Skeletal muscle cell (primary cell): ENCODE measurements at regions not wholly inside any gene's neighbourhood (a gene's known extent, or its start where the extent isn't known, plus 50 kb on each side); places are given as distances from the start of the nearest gene placed in this dataset.
"Not testable (repeated sequence)": the region's sequence is repeated elsewhere in the genome, so short reads cannot be mapped to it uniquely, and the experiment has no call there.

Experiments
- DNase-seq: peaks from one replicate; pipeline ENCODE4 v3.0.0-alpha.2; 2010; ENCODE audit warnings: low read depth
- H3K4me3 ChIP-seq: 2 replicates; pipeline ENCODE4 v1.5.1; 2011; ENCODE audit warnings: low read depth, mild to moderate bottlenecking, control low read depth, low read length, moderate library complexity

DNA sequence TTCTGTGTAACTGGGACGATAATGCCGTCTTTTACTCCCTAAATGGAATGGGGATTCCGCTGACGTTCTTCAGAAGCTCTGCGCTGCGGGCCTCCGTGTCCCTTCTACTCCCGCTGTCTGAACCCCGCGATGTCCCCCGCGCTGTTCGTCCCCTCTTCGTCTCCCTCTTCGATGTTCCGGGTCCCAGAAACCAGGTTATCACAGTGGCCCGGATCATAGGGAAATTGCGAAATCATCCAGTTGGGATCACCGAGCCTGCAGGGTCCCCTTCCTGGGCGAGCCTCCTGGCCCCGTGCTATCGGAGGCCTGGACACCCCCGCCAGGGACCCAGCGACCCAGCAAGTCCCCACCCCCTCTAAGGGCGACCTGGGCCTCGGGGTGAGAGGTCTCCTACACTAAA lies 154.2 kb downstream of the PPIAL4G start:
- no peak overlapping the region for H3K4me3 ChIP-seq
- no peak for DNase-seq

- not testable (repeated sequence) for DNase-seq, H3K4me3 ChIP-seq
Measured at GRCh38 chr1:148325031-148325430, 158.1 kb downstream of the PPIAL4G start.

DNA sequence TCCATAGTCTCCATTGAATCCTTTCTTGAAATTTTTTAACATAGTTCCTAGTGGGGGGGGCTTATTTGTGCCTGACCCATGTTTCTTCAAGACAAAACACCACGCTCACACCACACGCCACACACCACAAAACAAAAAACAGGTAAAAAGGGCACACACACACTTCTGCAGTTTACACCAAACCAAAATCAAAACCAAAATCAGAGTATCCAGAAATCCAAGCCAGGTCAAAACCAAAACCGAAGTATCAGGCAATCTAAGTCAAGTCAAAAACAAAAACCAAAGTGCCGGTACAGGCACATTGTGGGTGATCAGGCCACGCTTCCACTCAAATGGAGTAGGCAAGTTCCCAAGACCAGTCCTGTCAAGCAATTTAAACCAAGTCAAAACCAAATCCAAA lies 158.6 kb downstream of the PPIAL4G start:
- DNase-seq, H3K4me3 ChIP-seq: not testable (repeated sequence)

GRCh38 chr1:148320079-148320478 lies 163.0 kb downstream of the PPIAL4G start:
- H3K4me3 ChIP-seq, DNase-seq: not testable (repeated sequence)

DNA sequence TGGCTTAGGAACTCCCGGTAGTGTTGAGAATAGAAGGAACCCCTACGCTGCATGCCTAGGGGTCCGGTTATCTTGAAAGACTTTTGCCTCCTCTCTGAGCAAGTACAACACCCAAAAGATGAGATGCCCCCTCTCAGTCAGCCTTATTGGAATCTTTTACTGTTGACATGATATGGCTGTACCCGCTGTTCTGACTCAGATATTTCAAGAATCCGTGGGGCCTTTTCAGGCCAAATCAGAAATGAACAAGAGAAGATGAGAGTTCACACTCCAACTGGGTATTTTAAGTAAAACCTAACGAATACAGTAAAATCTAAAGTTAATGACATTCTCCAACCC lies 164.2 kb downstream of the PPIAL4G start:
- DNase-seq = no peak
- no peak overlapping the region for H3K4me3 ChIP-seq

DNA sequence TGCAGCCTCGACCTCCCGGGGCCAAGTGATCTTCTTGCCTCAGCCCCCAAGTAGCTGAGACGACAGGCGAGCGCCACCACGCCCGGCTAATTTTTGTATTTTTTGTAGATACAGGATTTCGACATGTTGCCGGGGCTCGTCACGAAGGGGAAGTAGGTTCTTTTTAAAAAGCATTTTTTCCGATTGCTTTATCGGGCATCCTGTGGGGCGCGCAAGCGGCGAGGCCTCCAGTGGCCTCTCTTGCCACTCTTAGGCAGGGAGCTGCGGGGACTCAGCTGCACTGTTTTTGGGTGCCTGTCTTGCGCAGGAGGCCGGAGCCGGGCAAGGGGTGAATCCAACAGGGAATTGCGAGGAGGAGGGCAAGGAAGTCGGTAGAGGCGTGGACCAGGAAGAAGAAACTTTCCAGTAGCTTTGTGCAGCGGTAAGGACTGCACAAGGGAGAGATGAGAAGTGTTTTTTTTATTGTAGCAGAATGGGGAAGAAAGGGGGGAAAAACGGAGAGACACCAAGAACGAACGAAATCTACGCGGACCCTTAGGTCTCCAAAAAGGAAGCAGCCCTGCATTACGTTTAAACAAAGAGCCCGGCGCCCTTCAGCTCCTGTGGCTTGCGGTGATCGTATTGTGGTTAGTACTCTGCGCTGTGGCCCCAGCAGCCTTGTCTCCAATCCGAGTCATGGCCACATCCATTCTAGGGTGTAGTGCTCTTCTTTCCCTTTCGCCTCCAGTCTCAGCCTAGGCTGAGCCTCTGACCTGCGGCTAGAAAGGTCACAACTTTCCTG lies 164.8 kb downstream of the PPIAL4G start:
- no peak for DNase-seq
- H3K4me3 ChIP-seq = peak overlapping the region; percentile 23

DNA sequence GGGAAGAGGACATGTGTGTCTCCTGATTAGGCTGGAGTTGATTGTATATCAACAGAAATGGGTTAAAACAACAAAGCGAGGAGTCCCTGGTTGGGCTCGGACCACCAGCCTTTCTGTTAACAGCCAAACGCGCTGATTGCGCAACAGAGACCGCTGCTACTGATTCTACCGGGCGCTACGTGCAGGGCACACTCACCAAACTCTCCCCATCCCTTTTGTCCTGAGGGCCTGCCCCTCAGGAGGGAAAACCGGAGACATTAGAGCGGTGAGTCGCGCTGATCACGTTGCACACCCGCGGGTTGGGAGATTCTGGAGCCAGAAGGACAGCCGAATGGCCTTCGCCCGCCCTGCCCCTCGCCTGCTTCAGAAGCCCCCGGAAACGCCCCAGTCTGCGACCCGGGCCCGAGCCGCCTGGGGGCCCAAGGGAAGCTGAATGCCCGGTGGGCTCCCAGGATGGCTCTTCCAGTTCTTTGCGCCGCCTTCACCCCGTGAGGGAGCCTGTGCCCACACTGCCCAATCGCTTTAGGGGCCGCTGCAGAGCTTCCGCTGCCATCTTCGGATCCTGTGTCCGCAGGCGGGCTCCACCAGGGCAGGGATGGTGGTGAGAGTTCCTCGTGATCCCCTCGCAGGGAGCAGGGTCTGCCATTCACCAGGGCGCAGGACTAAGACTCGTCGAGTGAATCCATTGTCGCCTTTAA lies 165.4 kb upstream of the NBPF11 start:
- no peak for DNase-seq
- H3K4me3 ChIP-seq = no peak overlapping the region

DNA sequence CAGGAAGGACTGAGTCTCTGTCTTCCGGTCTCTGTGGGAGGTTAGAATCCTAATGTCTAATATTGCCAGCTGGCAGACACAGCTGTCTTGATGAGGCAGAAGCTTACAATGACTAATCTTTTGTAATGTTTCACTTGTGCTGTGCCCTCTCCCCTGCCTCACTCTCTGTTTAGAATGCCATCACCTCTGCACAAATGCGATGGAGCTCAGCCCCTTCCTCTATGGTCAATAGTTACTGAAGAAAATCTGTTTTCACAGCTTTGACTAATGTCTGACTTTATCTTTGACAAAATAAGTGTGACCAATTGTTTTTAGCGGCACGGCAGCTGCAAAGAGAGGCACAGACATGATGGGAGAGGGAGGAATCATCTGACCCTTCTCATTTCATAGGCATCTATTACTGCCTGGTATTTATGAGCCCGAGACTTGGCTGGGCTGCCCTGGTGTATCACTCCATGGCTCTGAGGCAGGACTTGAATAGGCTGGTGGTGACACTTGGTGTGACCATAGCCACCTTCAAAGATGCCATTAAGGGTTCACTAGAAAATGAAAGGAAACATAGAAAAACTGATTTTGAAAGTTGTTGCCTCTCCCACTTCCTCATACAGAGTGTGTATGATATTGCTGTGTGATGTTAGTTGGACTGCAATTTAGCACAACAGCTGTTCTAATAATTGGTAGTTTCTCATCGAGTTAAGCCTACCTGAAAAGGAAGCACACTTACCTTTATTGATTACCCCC lies 163.2 kb upstream of the NBPF11 start:
- no peak overlapping the region for H3K4me3 ChIP-seq
- peak; percentile 44 for DNase-seq

- no peak overlapping the region for H3K4me3 ChIP-seq
- DNase-seq = no peak
Measured at GRCh38 chr1:148310807-148311206, 158.7 kb upstream of the NBPF11 start.

DNA sequence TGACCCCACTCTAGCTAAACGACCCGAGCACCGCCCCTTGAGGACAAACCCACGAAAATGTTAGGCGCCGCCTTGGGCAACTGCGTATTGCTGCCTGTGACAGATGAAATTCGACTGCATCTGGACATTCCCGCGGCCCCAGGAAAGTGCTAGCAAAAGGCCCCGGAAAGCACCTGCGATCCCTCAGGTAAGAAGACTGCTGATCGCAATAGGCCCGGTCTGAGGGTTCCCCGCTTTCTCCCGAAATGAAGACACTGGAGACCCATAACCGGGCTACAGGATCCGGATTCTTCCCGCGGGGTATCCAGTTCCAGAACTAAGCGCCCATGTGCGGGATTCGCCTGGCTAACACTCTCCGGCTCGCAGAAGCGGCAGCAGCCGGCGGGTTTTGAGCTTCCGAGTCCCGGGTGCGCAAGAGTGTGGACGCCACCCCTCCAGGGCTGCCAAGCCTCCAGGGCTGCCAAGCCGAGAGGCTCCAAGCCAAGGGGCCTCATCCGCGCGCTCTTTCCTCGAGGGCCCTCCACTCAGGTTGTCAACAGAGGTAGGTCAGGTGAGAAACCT lies 157.9 kb upstream of the NBPF11 start:
- DNase-seq = no peak
- no peak overlapping the region for H3K4me3 ChIP-seq

GRCh38 chr1:148308832-148309458 lies 156.9 kb upstream of the NBPF11 start:
- no peak for DNase-seq
- no peak overlapping the region for H3K4me3 ChIP-seq

DNA sequence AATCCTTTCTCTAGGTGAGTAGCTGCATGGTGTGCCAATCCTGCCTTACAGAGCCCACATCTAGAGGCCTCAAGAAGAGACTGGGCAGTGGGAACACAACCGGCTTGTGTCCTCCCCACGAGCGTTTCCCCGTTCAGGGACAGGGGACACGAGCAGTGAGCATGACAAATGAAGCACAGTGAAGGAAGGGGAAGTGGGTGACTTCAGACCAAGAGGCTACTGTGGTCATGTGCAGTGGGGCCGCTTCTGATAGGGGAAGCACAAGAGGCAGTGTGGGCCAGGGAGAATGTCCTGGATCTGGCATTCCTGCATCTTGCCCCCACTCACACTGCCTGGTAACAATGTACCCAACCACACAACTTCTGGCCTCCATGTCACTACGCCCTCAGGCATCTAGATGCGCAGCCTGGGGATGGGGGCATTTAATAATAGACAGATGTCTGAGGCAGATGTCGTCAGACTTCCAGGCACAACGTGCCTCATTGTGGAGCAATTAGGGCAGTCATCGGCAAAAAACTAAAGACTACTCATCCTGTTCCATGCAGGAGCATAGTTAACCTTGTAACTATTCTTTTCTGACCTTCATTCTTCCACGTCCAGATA lies 155.6 kb upstream of the NBPF11 start:
- DNase-seq = no peak
- no peak overlapping the region for H3K4me3 ChIP-seq

GRCh38 chr1:148304935-148305334 lies 152.9 kb upstream of the NBPF11 start:
- not testable (repeated sequence) for H3K4me3 ChIP-seq, DNase-seq

- not testable (repeated sequence) for DNase-seq
Measured at GRCh38 chr1:148302586-148303364, 150.7 kb upstream of the NBPF11 start.

DNA sequence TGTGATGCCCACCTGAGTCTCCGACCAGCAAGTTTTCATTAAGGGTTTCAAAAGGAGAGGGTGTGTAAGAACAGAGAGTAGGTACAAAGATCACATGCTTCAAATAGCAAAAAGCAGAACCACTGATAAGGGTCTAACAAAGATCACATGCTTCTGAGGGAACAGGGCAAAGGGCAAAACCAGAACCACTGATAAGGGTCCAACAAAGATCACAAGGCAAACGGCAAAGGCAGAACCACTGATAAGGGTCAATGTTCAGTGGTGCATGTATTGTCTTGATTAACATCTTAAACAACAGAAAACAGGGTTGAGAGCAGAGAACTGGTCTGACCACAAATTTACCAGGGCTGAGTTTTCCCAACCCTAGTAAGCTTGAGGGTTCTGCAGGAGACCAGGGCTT lies 145.8 kb upstream of the NBPF11 start:
- not testable (repeated sequence) for DNase-seq, H3K4me3 ChIP-seq

More at GRCh38 chr1:148302586-148303364, 150.7 kb upstream of the NBPF11 start:
- H3K4me3 ChIP-seq = peak overlapping the region; percentile 49

GRCh38 chr1:148296511-148296910 lies 144.4 kb upstream of the NBPF11 start:
- H3K4me3 ChIP-seq = no peak overlapping the region
- no peak for DNase-seq

GRCh38 chr1:148294116-148294807 lies 142.2 kb upstream of the NBPF11 start:
- no peak overlapping the region for H3K4me3 ChIP-seq

DNA sequence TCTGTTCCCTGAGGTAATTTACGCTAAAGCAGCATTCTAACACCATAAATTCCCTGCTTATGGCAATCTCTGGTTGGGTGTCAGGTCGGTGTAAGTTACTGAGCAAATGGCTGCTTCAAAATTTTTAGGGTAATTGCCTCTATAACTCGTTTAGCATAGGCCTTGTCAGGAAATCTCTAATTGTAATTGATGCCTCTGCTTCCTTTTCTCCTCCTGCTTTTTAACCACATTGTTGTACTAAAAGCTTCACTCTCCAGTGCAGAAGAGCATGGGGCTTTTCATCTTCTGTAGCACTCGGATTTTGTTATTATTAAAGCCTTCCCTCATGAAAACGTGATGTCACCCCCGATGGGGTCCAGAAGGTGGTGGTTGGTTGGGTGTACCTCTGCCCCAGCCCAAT lies 141.6 kb upstream of the NBPF11 start:
- H3K4me3 ChIP-seq = no peak overlapping the region
- DNase-seq = no peak

More at GRCh38 chr1:148294116-148294807, 142.2 kb upstream of the NBPF11 start:
- DNase-seq = no peak
